MM.1S (cell line): ENCODE measurements at regions not wholly inside any gene's neighbourhood (a gene's known extent, or its start where the extent isn't known, plus 50 kb on each side); places are given as distances from the start of the nearest gene placed in this dataset.

Experiments
- DNase-seq: peaks from one replicate; pipeline ENCODE4 v3.0.0-alpha.2; 2015
- H2AFZ ChIP-seq: fragments of 300-600 bp; sonication (generic); 2 replicates; pipeline ENCODE4 v1.6.0; 2016; ENCODE audit warnings: antibody characterized with exemption, low read length
- H3F3A ChIP-seq: fragments of 300-600 bp; sonication (generic); 2 replicates; pipeline ENCODE4 v1.6.1; 2016; ENCODE audit warnings: mild to moderate bottlenecking, antibody characterized with exemption, low read length, moderate library complexity, mixed read lengths; ENCODE audit not compliant: insufficient read depth
- H3K27ac ChIP-seq: fragments of 300-600 bp; sonication (generic); 2 replicates; pipeline ENCODE4 v1.5.1; 2016; ENCODE audit warnings: mild to moderate bottlenecking, low read length
- H3K27me3 ChIP-seq: fragments of 300-600 bp; sonication (generic); replicated peaks from 2 replicates; pipeline ENCODE4 v1.6.0; 2016; ENCODE audit warnings: low read length; ENCODE audit not compliant: insufficient read depth
- H3K36me3 ChIP-seq: fragments of 300-600 bp; sonication (generic); replicated peaks from 2 replicates; pipeline ENCODE4 v1.6.1; 2016; ENCODE audit warnings: mild to moderate bottlenecking, low read length, mixed read lengths; ENCODE audit not compliant: insufficient read depth
- H3K4me1 ChIP-seq: fragments of 300-600 bp; sonication (generic); 2 replicates; pipeline ENCODE4 v1.6.1; 2016; ENCODE audit warnings: low read length, mixed read lengths
- H3K4me2 ChIP-seq: fragments of 300-600 bp; sonication (generic); 2 replicates; pipeline ENCODE4 v1.6.0; 2016; ENCODE audit warnings: low read depth, low read length
- H3K4me3 ChIP-seq: fragments of 300-600 bp; sonication (generic); 2 replicates; pipeline ENCODE4 v1.5.1; 2016; ENCODE audit warnings: low read length, mixed read lengths
- H3K79me2 ChIP-seq: fragments of 300-600 bp; sonication (generic); 2 replicates; pipeline ENCODE4 v1.6.1; 2016; ENCODE audit warnings: mixed run types, low read length, mixed read lengths
- H3K9ac ChIP-seq: fragments of 300-600 bp; sonication (generic); 2 replicates; pipeline ENCODE4 v1.6.1; 2016; ENCODE audit warnings: low read length, mixed read lengths
- H3K9me2 ChIP-seq: fragments of 300-600 bp; sonication (generic); replicated peaks from 2 replicates; pipeline ENCODE4 v1.6.1; 2016; ENCODE audit warnings: mild to moderate bottlenecking, low read length, mixed read lengths; ENCODE audit not compliant: insufficient read depth
- H3K9me3 ChIP-seq: fragments of 300-600 bp; sonication (generic); replicated peaks from 2 replicates; pipeline ENCODE4 v1.6.1; 2016; ENCODE audit warnings: mild to moderate bottlenecking, low read length, mixed read lengths; ENCODE audit not compliant: insufficient read depth
- H4K20me1 ChIP-seq: fragments of 300-600 bp; sonication (generic); 2 replicates; pipeline ENCODE4 v1.6.1; 2016; ENCODE audit warnings: mild to moderate bottlenecking, low read length, moderate library complexity, mixed read lengths; ENCODE audit not compliant: insufficient read depth
- EZH2 ChIP-seq: fragments of 300-600 bp; sonication (generic); optimal IDR thresholded peaks from 2 replicates; pipeline ENCODE3; 2017; ENCODE audit warnings: low read depth, mild to moderate bottlenecking, antibody characterized with exemption, low read length, mixed read lengths
- EZH2phosphoT487 ChIP-seq: fragments of 300-600 bp; sonication (generic); IDR thresholded peaks from 2 replicates; pipeline ENCODE4 v1.6.1; 2018; ENCODE audit warnings: antibody characterized with exemption, low read length
- TF ChIP-seq, protein P1 (sequence below): fragments of 300-600 bp; sonication (generic); IDR thresholded peaks from 2 replicates; pipeline ENCODE4 v1.5.1; 2016; ENCODE audit warnings: antibody characterized with exemption, low read length, mixed read lengths

- H3K4me2 ChIP-seq = no peak overlapping the region
These were observed 53.3 kb downstream of the BMAL2 start for GRCh38 chr12:27385766-27386564.

GRCh38 chr12:27387473-27387872 is 54.8 kb downstream of the BMAL2 start:
- no peaks in the 10 kb centered on the region for H3K79me2 ChIP-seq
- no peaks in the 10 kb centered on the region for H4K20me1 ChIP-seq
- H3K4me2 ChIP-seq = no peak overlapping the region
- no peaks in the 10 kb centered on the region for H3K27me3 ChIP-seq
- H2AFZ ChIP-seq = no peak overlapping the region
- H3K9me2 ChIP-seq = no peaks in the 10 kb centered on the region
- H3K4me3 ChIP-seq = no peak overlapping the region
- no peaks in the 10 kb centered on the region for H3K4me1 ChIP-seq
- H3K36me3 ChIP-seq = no peaks in the 10 kb centered on the region
- H3K9ac ChIP-seq = no peak overlapping the region
- H3F3A ChIP-seq = 0 out of 2 replicates have a peak, but pooled peaks cover 4% of the 10 kb centered on the region
- no peak overlapping the region for H3K27ac ChIP-seq
- no peak for DNase-seq
- TF ChIP-seq EZH2phosphoT487 = no peak
- TF ChIP-seq, protein P1, sequence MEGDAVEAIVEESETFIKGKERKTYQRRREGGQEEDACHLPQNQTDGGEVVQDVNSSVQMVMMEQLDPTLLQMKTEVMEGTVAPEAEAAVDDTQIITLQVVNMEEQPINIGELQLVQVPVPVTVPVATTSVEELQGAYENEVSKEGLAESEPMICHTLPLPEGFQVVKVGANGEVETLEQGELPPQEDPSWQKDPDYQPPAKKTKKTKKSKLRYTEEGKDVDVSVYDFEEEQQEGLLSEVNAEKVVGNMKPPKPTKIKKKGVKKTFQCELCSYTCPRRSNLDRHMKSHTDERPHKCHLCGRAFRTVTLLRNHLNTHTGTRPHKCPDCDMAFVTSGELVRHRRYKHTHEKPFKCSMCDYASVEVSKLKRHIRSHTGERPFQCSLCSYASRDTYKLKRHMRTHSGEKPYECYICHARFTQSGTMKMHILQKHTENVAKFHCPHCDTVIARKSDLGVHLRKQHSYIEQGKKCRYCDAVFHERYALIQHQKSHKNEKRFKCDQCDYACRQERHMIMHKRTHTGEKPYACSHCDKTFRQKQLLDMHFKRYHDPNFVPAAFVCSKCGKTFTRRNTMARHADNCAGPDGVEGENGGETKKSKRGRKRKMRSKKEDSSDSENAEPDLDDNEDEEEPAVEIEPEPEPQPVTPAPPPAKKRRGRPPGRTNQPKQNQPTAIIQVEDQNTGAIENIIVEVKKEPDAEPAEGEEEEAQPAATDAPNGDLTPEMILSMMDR = no peak
- no peak for TF ChIP-seq EZH2
- no peaks in the 10 kb centered on the region for H3K9me3 ChIP-seq

More at GRCh38 chr12:27385766-27386564, 53.3 kb downstream of the BMAL2 start:
- TF ChIP-seq, protein P1 = no peak
- TF ChIP-seq EZH2 (no peak), EZH2phosphoT487 (no peak)
- Histone ChIP-seq H3K79me2 (no peaks in the 10 kb centered on the region), H3K27ac (no peak overlapping the region), H2AFZ (no peak overlapping the region), H3K9ac (no peak overlapping the region), H4K20me1 (no peaks in the 10 kb centered on the region), H3K4me3 (no peak overlapping the region), H3K27me3 (no peaks in the 10 kb centered on the region), H3K36me3 (no peaks in the 10 kb centered on the region), H3K9me2 (no peaks in the 10 kb centered on the region), H3K4me1 (no peaks in the 10 kb centered on the region), H3K9me3 (no peaks in the 10 kb centered on the region), H3F3A (0 out of 2 replicates have a peak, but pooled peaks cover 4% of the 10 kb centered on the region)
- no peak for DNase-seq

DNA sequence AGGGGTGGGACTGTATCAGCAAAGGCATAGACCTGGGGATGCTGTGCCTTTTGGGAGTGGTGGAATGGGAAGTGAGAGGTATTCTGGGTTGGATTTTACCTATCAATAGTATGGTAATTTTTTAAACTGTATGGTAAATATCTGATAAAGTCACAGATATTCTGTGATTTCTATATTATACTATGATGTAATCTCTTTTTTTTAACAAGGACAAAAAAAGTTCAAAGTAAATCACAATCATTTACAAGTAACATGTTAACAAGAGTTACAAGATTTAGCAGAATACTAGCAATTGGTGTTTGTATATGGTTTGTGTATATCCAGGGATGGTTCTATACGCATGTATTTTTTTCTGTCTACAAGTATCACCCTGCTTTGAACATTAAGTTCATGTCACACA is 56.0 kb downstream of the BMAL2 start:
- no peaks in the 10 kb centered on the region for H3K9me3 ChIP-seq
- TF ChIP-seq EZH2phosphoT487 (no peak), EZH2 (no peak)
- TF ChIP-seq, protein P1 = no peak
- no peaks in the 10 kb centered on the region for H3K36me3 ChIP-seq
- 0 out of 2 replicates have a peak, but pooled peaks cover under 1% of the 10 kb centered on the region for H3F3A ChIP-seq
- H3K4me1 ChIP-seq = no peaks in the 10 kb centered on the region
- no peak overlapping the region for H3K4me3 ChIP-seq
- no peaks in the 10 kb centered on the region for H3K9me2 ChIP-seq
- no peaks in the 10 kb centered on the region for H4K20me1 ChIP-seq
- no peaks in the 10 kb centered on the region for H3K27me3 ChIP-seq
- H3K27ac ChIP-seq = no peak overlapping the region
- H3K79me2 ChIP-seq = no peaks in the 10 kb centered on the region
- no peak overlapping the region for H2AFZ ChIP-seq
- DNase-seq = no peak
- no peak overlapping the region for H3K9ac ChIP-seq
- H3K4me2 ChIP-seq = no peak overlapping the region
